ENCODE measurements at regions not wholly inside any gene's neighbourhood (a gene's known extent, or its start where the extent isn't known, plus 50 kb on each side); places are given as distances from the start of the nearest gene placed in this dataset.

DNA sequence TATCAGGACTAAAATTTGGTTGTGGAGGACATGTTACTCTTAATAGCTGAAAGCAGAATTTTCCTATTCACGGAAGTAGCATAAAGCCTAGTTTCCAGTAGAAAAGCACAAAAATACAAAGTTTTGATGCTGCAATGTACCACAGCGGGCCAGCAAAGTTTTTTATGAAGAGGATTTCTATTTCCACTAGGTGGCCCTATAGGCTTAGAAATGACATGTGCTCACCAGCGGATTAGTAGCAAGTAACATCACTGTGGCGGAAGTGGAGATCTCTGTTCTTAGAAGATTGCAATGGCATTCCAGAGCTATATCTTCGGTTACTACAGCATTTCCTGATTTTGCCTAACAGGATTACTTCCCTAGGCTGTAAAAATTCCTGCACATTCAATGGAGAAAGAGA, 1219.0 kb upstream of the EYS start:
- H3K4me3 ChIP-seq (ENCODE audit: low read depth in 1 of 5, low read length in 5 of 5) = no peak overlapping the region
- H3K9me3 ChIP-seq (ENCODE audit: control insufficient read depth in 5 of 5, low read length in 5 of 5) = peaks cover 6 to 18% (median 16%) of the 10 kb centered on the region in 5 donors
- no peak overlapping the region for H3K27ac ChIP-seq (ENCODE audit: low read depth, low read length)
- no peak overlapping the region for H3K9ac ChIP-seq (ENCODE audit: low read length in 5 of 5)
- no peaks in the 10 kb centered on the region for H3K27me3 ChIP-seq (ENCODE audit: control insufficient read depth in 5 of 5, insufficient read depth in 4 of 5, low read length in 5 of 5)
- peaks cover 0 to 4% (median 0%) of the 10 kb centered on the region in 5 donors for H3K4me1 ChIP-seq (ENCODE audit: control insufficient read depth in 5 of 5, insufficient read depth in 5 of 5, low read length in 5 of 5)
- H3K36me3 ChIP-seq (ENCODE audit: control insufficient read depth in 5 of 5, insufficient read depth in 5 of 5, low read length in 5 of 5) = peaks cover 0 to 5% (median 0%) of the 10 kb centered on the region in 5 donors

DNA sequence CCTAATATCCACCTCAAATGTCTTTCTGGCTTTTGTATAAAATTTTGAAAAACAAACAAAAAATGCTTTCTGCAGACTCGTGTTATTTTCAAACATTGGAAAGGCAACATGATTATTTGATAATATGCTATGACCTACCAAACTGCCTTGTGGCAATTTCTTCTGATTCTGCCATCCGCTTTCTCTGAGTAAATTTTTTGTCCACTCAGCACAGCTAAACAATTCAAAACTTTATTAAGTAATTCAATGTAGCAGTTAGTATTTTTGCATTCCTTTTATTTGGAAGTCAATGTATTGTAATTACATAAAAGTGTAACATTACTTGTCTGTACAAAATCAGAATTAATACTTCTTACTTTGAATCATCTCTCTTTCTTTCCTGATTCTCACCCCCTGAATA, 1206.6 kb upstream of the EYS start:
- no peak overlapping the region for H3K27ac ChIP-seq (ENCODE audit: low read depth, low read length)
- H3K9me3 ChIP-seq (ENCODE audit: control insufficient read depth in 5 of 5, low read length in 5 of 5) = no peaks in the 10 kb centered on the region
- no peaks in the 10 kb centered on the region for H3K36me3 ChIP-seq (ENCODE audit: control insufficient read depth in 5 of 5, insufficient read depth in 5 of 5, low read length in 5 of 5)
- no peaks in the 10 kb centered on the region for H3K4me1 ChIP-seq (ENCODE audit: control insufficient read depth in 5 of 5, insufficient read depth in 5 of 5, low read length in 5 of 5)
- H3K4me3 ChIP-seq (ENCODE audit: low read depth in 1 of 5, low read length in 5 of 5) = no peak overlapping the region
- H3K9ac ChIP-seq (ENCODE audit: low read length in 5 of 5) = no peak overlapping the region
- no peaks in the 10 kb centered on the region for H3K27me3 ChIP-seq (ENCODE audit: control insufficient read depth in 5 of 5, insufficient read depth in 4 of 5, low read length in 5 of 5)

- no peak overlapping the region for H3K9ac ChIP-seq (ENCODE audit: low read length in 5 of 5)
- no peak overlapping the region for H3K27ac ChIP-seq (ENCODE audit: low read depth, low read length)
- no peak overlapping the region for H3K4me3 ChIP-seq (ENCODE audit: low read depth in 1 of 5, low read length in 5 of 5)
- H3K27me3 ChIP-seq (ENCODE audit: control insufficient read depth in 5 of 5, insufficient read depth in 4 of 5, low read length in 5 of 5) = no peaks in the 10 kb centered on the region
- H3K9me3 ChIP-seq (ENCODE audit: control insufficient read depth in 5 of 5, low read length in 5 of 5) = peaks cover 0 to 3% (median 3%) of the 10 kb centered on the region in 5 donors
- H3K36me3 ChIP-seq (ENCODE audit: control insufficient read depth in 5 of 5, insufficient read depth in 5 of 5, low read length in 5 of 5) = no peaks in the 10 kb centered on the region
- peaks cover 0 to 6% (median 0%) of the 10 kb centered on the region in 5 donors for H3K4me1 ChIP-seq (ENCODE audit: control insufficient read depth in 5 of 5, insufficient read depth in 5 of 5, low read length in 5 of 5)
These were observed 1195.4 kb upstream of the EYS start for GRCh38 chr6:66902457-66902856.

GRCh38 chr6:66900133-66901083, 1193.4 kb upstream of the EYS start:
- H3K36me3 ChIP-seq (ENCODE audit: control insufficient read depth in 5 of 5, insufficient read depth in 5 of 5, low read length in 5 of 5) = no peaks in the 10 kb centered on the region
- peaks cover 0 to 7% (median 4%) of the 10 kb centered on the region in 5 donors for H3K9me3 ChIP-seq (ENCODE audit: control insufficient read depth in 5 of 5, low read length in 5 of 5)
- H3K4me3 ChIP-seq (ENCODE audit: low read depth in 1 of 5, low read length in 5 of 5) = no peak overlapping the region
- no peak overlapping the region for H3K27ac ChIP-seq (ENCODE audit: low read depth, low read length)
- no peaks in the 10 kb centered on the region for H3K27me3 ChIP-seq (ENCODE audit: control insufficient read depth in 5 of 5, insufficient read depth in 4 of 5, low read length in 5 of 5)
- H3K4me1 ChIP-seq (ENCODE audit: control insufficient read depth in 5 of 5, insufficient read depth in 5 of 5, low read length in 5 of 5) = peaks cover 0 to 7% (median 0%) of the 10 kb centered on the region in 5 donors
- no peak overlapping the region for H3K9ac ChIP-seq (ENCODE audit: low read length in 5 of 5)

GRCh38 chr6:66897576-66897975, 1190.5 kb upstream of the EYS start:
- Histone ChIP-seq H3K4me1 (ENCODE audit: control insufficient read depth in 5 of 5, insufficient read depth in 5 of 5, low read length in 5 of 5) (peaks cover 0 to 7% (median 0%) of the 10 kb centered on the region in 5 donors), H3K27me3 (ENCODE audit: control insufficient read depth in 5 of 5, insufficient read depth in 4 of 5, low read length in 5 of 5) (no peaks in the 10 kb centered on the region), H3K9ac (ENCODE audit: low read length in 5 of 5) (no peak overlapping the region), H3K9me3 (ENCODE audit: control insufficient read depth in 5 of 5, low read length in 5 of 5) (peaks cover 0 to 8% (median 4%) of the 10 kb centered on the region in 5 donors), H3K4me3 (ENCODE audit: low read depth in 1 of 5, low read length in 5 of 5) (no peak overlapping the region), H3K36me3 (ENCODE audit: control insufficient read depth in 5 of 5, insufficient read depth in 5 of 5, low read length in 5 of 5) (no peaks in the 10 kb centered on the region), H3K27ac (ENCODE audit: low read depth, low read length) (no peak overlapping the region)

- no peaks in the 10 kb centered on the region for H3K27me3 ChIP-seq (ENCODE audit: control insufficient read depth in 5 of 5, insufficient read depth in 4 of 5, low read length in 5 of 5)
- H3K9me3 ChIP-seq (ENCODE audit: control insufficient read depth in 5 of 5, low read length in 5 of 5) = peaks cover 0 to 8% (median 4%) of the 10 kb centered on the region in 5 donors
- peaks cover 0 to 7% (median 0%) of the 10 kb centered on the region in 5 donors for H3K4me1 ChIP-seq (ENCODE audit: control insufficient read depth in 5 of 5, insufficient read depth in 5 of 5, low read length in 5 of 5)
- H3K4me3 ChIP-seq (ENCODE audit: low read depth in 1 of 5, low read length in 5 of 5) = no peak overlapping the region
- no peak overlapping the region for H3K9ac ChIP-seq (ENCODE audit: low read length in 5 of 5)
- no peak overlapping the region for H3K27ac ChIP-seq (ENCODE audit: low read depth, low read length)
- no peaks in the 10 kb centered on the region for H3K36me3 ChIP-seq (ENCODE audit: control insufficient read depth in 5 of 5, insufficient read depth in 5 of 5, low read length in 5 of 5)
These were observed 1189.4 kb upstream of the EYS start for GRCh38 chr6:66896415-66896814.

- Histone ChIP-seq H3K27ac (ENCODE audit: low read depth, low read length) (no peak overlapping the region), H3K9ac (ENCODE audit: low read length in 5 of 5) (no peak overlapping the region), H3K9me3 (ENCODE audit: control insufficient read depth in 5 of 5, low read length in 5 of 5) (peaks cover 0 to 21% (median 13%) of the 10 kb centered on the region in 5 donors), H3K36me3 (ENCODE audit: control insufficient read depth in 5 of 5, insufficient read depth in 5 of 5, low read length in 5 of 5) (no peaks in the 10 kb centered on the region), H3K4me1 (ENCODE audit: control insufficient read depth in 5 of 5, insufficient read depth in 5 of 5, low read length in 5 of 5) (no peaks in the 10 kb centered on the region), H3K4me3 (ENCODE audit: low read depth in 1 of 5, low read length in 5 of 5) (no peak overlapping the region), H3K27me3 (ENCODE audit: control insufficient read depth in 5 of 5, insufficient read depth in 4 of 5, low read length in 5 of 5) (no peaks in the 10 kb centered on the region)
These were observed 1176.4 kb upstream of the EYS start for GRCh38 chr6:66883453-66883852.

DNA sequence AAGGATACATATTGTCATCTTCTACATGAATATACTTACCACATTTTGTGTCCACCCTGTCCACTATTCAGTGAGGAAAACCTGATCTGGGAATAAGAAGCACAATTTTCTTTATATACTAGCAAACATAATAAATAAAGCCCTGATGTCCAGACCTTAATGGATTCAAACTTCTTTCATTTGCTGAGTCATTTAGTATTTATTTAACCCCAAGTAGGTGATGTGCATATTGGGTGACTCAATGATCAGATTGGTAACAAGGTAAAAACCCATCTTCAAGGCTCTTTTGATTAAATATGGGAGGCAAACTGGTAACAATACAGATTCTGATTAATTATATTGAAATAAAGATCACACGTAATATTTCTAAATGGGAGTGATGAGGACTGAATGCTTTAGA, 1159.8 kb upstream of the EYS start:
- Histone ChIP-seq H3K4me3 (ENCODE audit: low read depth in 1 of 5, low read length in 5 of 5) (no peak overlapping the region), H3K27me3 (ENCODE audit: control insufficient read depth in 5 of 5, insufficient read depth in 4 of 5, low read length in 5 of 5) (no peaks in the 10 kb centered on the region), H3K9ac (ENCODE audit: low read length in 5 of 5) (no peak overlapping the region), H3K27ac (ENCODE audit: low read depth, low read length) (no peak overlapping the region), H3K36me3 (ENCODE audit: control insufficient read depth in 5 of 5, insufficient read depth in 5 of 5, low read length in 5 of 5) (no peaks in the 10 kb centered on the region), H3K4me1 (ENCODE audit: control insufficient read depth in 5 of 5, insufficient read depth in 5 of 5, low read length in 5 of 5) (no peaks in the 10 kb centered on the region), H3K9me3 (ENCODE audit: control insufficient read depth in 5 of 5, low read length in 5 of 5) (peaks cover 0 to 4% (median 0%) of the 10 kb centered on the region in 5 donors)

DNA sequence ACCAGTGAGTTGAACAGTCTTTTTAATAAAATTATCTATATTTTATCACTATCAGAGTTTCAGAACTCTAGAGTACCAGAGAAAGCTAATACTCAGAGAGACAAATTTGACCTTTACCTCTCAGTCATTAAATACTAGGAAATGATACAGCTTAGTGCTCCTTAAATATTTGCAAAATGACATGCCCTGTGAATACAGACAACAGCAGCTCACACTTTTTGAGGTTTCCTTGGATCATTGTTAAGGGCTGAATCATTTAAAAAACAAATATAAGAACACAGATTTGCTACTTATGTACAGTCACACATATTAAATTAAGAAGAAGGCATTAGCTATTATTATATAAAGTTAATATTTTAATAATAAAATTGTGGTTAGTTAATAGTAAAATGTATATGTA, 1158.7 kb upstream of the EYS start:
- Histone ChIP-seq H3K4me3 (ENCODE audit: low read depth in 1 of 5, low read length in 5 of 5) (no peak overlapping the region), H3K27me3 (ENCODE audit: control insufficient read depth in 5 of 5, insufficient read depth in 4 of 5, low read length in 5 of 5) (no peaks in the 10 kb centered on the region), H3K36me3 (ENCODE audit: control insufficient read depth in 5 of 5, insufficient read depth in 5 of 5, low read length in 5 of 5) (no peaks in the 10 kb centered on the region), H3K4me1 (ENCODE audit: control insufficient read depth in 5 of 5, insufficient read depth in 5 of 5, low read length in 5 of 5) (peaks cover 0 to 8% (median 3%) of the 10 kb centered on the region in 5 donors), H3K9ac (ENCODE audit: low read length in 5 of 5) (no peak overlapping the region), H3K9me3 (ENCODE audit: control insufficient read depth in 5 of 5, low read length in 5 of 5) (peaks cover 0 to 4% (median 0%) of the 10 kb centered on the region in 5 donors), H3K27ac (ENCODE audit: low read depth, low read length) (no peak overlapping the region)

- Histone ChIP-seq H3K27me3 (ENCODE audit: control insufficient read depth in 5 of 5, insufficient read depth in 4 of 5, low read length in 5 of 5) (no peaks in the 10 kb centered on the region), H3K4me1 (ENCODE audit: control insufficient read depth in 5 of 5, insufficient read depth in 5 of 5, low read length in 5 of 5) (peaks cover 0 to 35% (median 7%) of the 10 kb centered on the region in 5 donors), H3K4me3 (ENCODE audit: low read depth in 1 of 5, low read length in 5 of 5) (no peak overlapping the region), H3K36me3 (ENCODE audit: control insufficient read depth in 5 of 5, insufficient read depth in 5 of 5, low read length in 5 of 5) (no peaks in the 10 kb centered on the region), H3K9me3 (ENCODE audit: control insufficient read depth in 5 of 5, low read length in 5 of 5) (peaks cover 0 to 4% (median 0%) of the 10 kb centered on the region in 5 donors), H3K9ac (ENCODE audit: low read length in 5 of 5) (no peak overlapping the region), H3K27ac (ENCODE audit: low read depth, low read length) (no peak overlapping the region)
These were observed 1154.0 kb upstream of the EYS start for GRCh38 chr6:66861007-66861541.

All from subcutaneous abdominal adipose tissue (tissue), 5 donors.